Progenitor cell of endocrine pancreas (in vitro differentiated cells): ENCODE measurements at regions not wholly inside any gene's neighbourhood (a gene's known extent, or its start where the extent isn't known, plus 50 kb on each side); places are given as distances from the start of the nearest gene placed in this dataset.
A peak's percentile ranks its signal among the peaks of the same experiment; 100 is the strongest.

Experiments
- DNase-seq: peaks from one replicate; pipeline ENCODE4 v3.0.0; 2021; ENCODE audit warnings: low spot score; ENCODE audit not compliant: unreplicated experiment
- H3K27ac Mint-ChIP-seq: 2 replicates; pipeline ENCODE4 v1.8.0; 2021; ENCODE audit warnings: mild to moderate bottlenecking, moderate library complexity, mixed read lengths
- H3K27me3 Mint-ChIP-seq: 2 replicates; pipeline ENCODE4 v1.8.0; 2021; ENCODE audit warnings: mixed read lengths
- H3K36me3 Mint-ChIP-seq: 2 replicates; pipeline ENCODE4 v1.8.0; 2022; ENCODE audit warnings: mixed read lengths; ENCODE audit not compliant: insufficient read depth
- H3K4me1 Mint-ChIP-seq: 2 replicates; pipeline ENCODE4 v1.8.0; 2021; ENCODE audit warnings: low read depth, mixed read lengths
- H3K4me3 Mint-ChIP-seq: 2 replicates; pipeline ENCODE4 v1.8.0; 2021; ENCODE audit warnings: low read depth, mild to moderate bottlenecking, moderate library complexity, mixed read lengths
- H3K9me3 Mint-ChIP-seq: 2 replicates; pipeline ENCODE4 v1.8.0; 2021; ENCODE audit warnings: low read depth, mixed read lengths
- CTCF ChIP-seq: fragments of 200-600 bp; sonication (generic); IDR thresholded peaks from one replicate; pipeline ENCODE4 v1.5.0; 2021; ENCODE audit warnings: antibody characterized with exemption, mild to moderate bottlenecking; ENCODE audit not compliant: unreplicated experiment

- DNase-seq: no peak
- Mint-ChIP-seq H3K9me3 (peaks cover 3% of the 10 kb centered on the region), H3K27me3 (no peaks in the 10 kb centered on the region), H3K4me1 (peaks cover 22% of the 10 kb centered on the region), H3K4me3 (no peak overlapping the region), H3K36me3 (no peaks in the 10 kb centered on the region), H3K27ac (no peak overlapping the region)
- TF ChIP-seq CTCF: no peak
Measured at GRCh38 chr3:177600411-177600810, 403.1 kb upstream of the TBL1XR1 start.

GRCh38 chr3:177601152-177601551, 403.9 kb upstream of the TBL1XR1 start:
- H3K4me3 Mint-ChIP-seq: no peak overlapping the region
- H3K27ac Mint-ChIP-seq: no peak overlapping the region
- DNase-seq: no peak
- no peaks in the 10 kb centered on the region for H3K36me3 Mint-ChIP-seq
- no peak for TF ChIP-seq CTCF
- peaks cover 22% of the 10 kb centered on the region for H3K4me1 Mint-ChIP-seq
- no peaks in the 10 kb centered on the region for H3K27me3 Mint-ChIP-seq
- H3K9me3 Mint-ChIP-seq: peaks cover 3% of the 10 kb centered on the region

GRCh38 chr3:177602601-177603147, 405.4 kb upstream of the TBL1XR1 start:
- H3K9me3 Mint-ChIP-seq: peaks cover 3% of the 10 kb centered on the region
- no peaks in the 10 kb centered on the region for H3K27me3 Mint-ChIP-seq
- H3K4me3 Mint-ChIP-seq: no peak overlapping the region
- no peak for DNase-seq
- H3K27ac Mint-ChIP-seq: peak overlapping the region; percentile 54
- no peaks in the 10 kb centered on the region for H3K36me3 Mint-ChIP-seq
- H3K4me1 Mint-ChIP-seq: peaks cover 32% of the 10 kb centered on the region
- TF ChIP-seq CTCF: no peak

GRCh38 chr3:177603148-177603603, 405.9 kb upstream of the TBL1XR1 start:
- Mint-ChIP-seq H3K4me1 (peaks cover 34% of the 10 kb centered on the region), H3K9me3 (peaks cover 3% of the 10 kb centered on the region), H3K4me3 (no peak overlapping the region), H3K27ac (peak overlapping the region; percentile 54), H3K27me3 (no peaks in the 10 kb centered on the region), H3K36me3 (no peaks in the 10 kb centered on the region)
- DNase-seq: no peak
- TF ChIP-seq CTCF: no peak

GRCh38 chr3:177604181-177604580, 406.9 kb upstream of the TBL1XR1 start:
- peaks cover 3% of the 10 kb centered on the region for H3K9me3 Mint-ChIP-seq
- peaks cover 40% of the 10 kb centered on the region for H3K4me1 Mint-ChIP-seq
- no peak for TF ChIP-seq CTCF
- H3K36me3 Mint-ChIP-seq: no peaks in the 10 kb centered on the region
- no peaks in the 10 kb centered on the region for H3K27me3 Mint-ChIP-seq
- no peak for DNase-seq
- no peak overlapping the region for H3K4me3 Mint-ChIP-seq
- H3K27ac Mint-ChIP-seq: no peak overlapping the region
